ENCODE measurements at regions not wholly inside any gene's neighbourhood (a gene's known extent, or its start where the extent isn't known, plus 50 kb on each side); places are given as distances from the start of the nearest gene placed in this dataset.

- TF ChIP-seq CTCF (IDR thresholded peaks at IDR 0.05) (no peak), POLR2AphosphoS5 (IDR thresholded peaks at IDR 0.05) (no peak), POLR2A (IDR thresholded peaks at IDR 0.05) (no peak)
Observed at GRCh38 chr13:81800433-81800832, 1459.5 kb upstream of the SPRY2 start.

Data from gastroesophageal sphincter (tissue), 3 donors.